IPS-20b (cell line): ENCODE measurements at regions not wholly inside any gene's neighbourhood (a gene's known extent, or its start where the extent isn't known, plus 50 kb on each side); places are given as distances from the start of the nearest gene placed in this dataset.
A peak's percentile ranks its signal among the peaks of the same experiment; 100 is the strongest.

Experiments used
- H3K27ac ChIP-seq: one replicate; pipeline ENCODE4 v1.5.1; 2013; ENCODE audit warnings: low read length
- H3K27me3 ChIP-seq: 2 replicates; pipeline ENCODE4 v1.6.1; 2013; ENCODE audit warnings: mild to moderate bottlenecking, low read length, inconsistent platforms; ENCODE audit not compliant: insufficient read depth
- H3K36me3 ChIP-seq: 2 replicates; pipeline ENCODE4 v1.6.1; 2013; ENCODE audit warnings: low read depth, mild to moderate bottlenecking, inconsistent platforms, low read length, moderate library complexity; ENCODE audit not compliant: insufficient read depth
- H3K4me1 ChIP-seq: 2 replicates; pipeline ENCODE4 v1.6.1; 2013; ENCODE audit warnings: mild to moderate bottlenecking, control low read depth, inconsistent platforms, low read length, moderate library complexity; ENCODE audit not compliant: insufficient read depth
- H3K4me3 ChIP-seq: 2 replicates; pipeline ENCODE4 v1.5.1; 2013; ENCODE audit warnings: mild to moderate bottlenecking, low read length, inconsistent platforms
- H3K9ac ChIP-seq: 2 replicates; pipeline ENCODE4 v1.6.1; 2013; ENCODE audit warnings: low read depth, mild to moderate bottlenecking, inconsistent platforms, low read length, moderate library complexity
- H3K9me3 ChIP-seq: 2 replicates; pipeline ENCODE4 v1.6.1; 2013; ENCODE audit warnings: mild to moderate bottlenecking, low read depth, low read length, inconsistent platforms; ENCODE audit not compliant: insufficient read depth

DNA sequence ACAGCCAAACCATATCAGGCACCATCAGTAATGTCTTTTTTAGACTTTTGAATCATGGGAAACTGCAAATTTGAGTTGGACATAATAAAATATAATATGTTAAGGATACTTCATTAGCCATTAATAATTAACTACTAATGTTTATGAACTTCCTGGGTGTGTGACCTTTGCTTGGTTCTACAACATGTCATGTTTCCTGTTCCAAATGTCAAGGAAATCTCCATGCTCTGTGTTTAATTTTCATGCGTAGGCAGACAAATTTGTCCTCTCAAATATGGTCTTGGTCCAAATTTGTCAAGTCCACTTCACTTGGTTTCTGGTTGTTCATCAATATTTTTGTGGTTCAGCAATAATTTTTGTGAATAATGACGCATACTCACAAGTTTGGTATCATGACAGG, 410.5 kb downstream of the BMP2 start:
- Histone ChIP-seq H3K4me3 (no peak overlapping the region), H3K36me3 (no peaks in the 10 kb centered on the region), H3K4me1 (no peaks in the 10 kb centered on the region), H3K27me3 (no peaks in the 10 kb centered on the region), H3K27ac (no peak overlapping the region), H3K9ac (no peak overlapping the region), H3K9me3 (peaks cover 10% of the 10 kb centered on the region)

- no peaks in the 10 kb centered on the region for H3K27me3 ChIP-seq
- H3K27ac ChIP-seq: no peak overlapping the region
- no peaks in the 10 kb centered on the region for H3K4me1 ChIP-seq
- H3K36me3 ChIP-seq: no peaks in the 10 kb centered on the region
- no peak overlapping the region for H3K9ac ChIP-seq
- peaks cover 10% of the 10 kb centered on the region for H3K9me3 ChIP-seq
- no peak overlapping the region for H3K4me3 ChIP-seq
Measured at GRCh38 chr20:7180256-7181045, 413.0 kb downstream of the BMP2 start.

- no peaks in the 10 kb centered on the region for H3K9me3 ChIP-seq
- H3K4me1 ChIP-seq: no peaks in the 10 kb centered on the region
- H3K27ac ChIP-seq: no peak overlapping the region
- no peak overlapping the region for H3K9ac ChIP-seq
- H3K27me3 ChIP-seq: no peaks in the 10 kb centered on the region
- H3K4me3 ChIP-seq: no peak overlapping the region
- H3K36me3 ChIP-seq: no peaks in the 10 kb centered on the region
Measured at GRCh38 chr20:7189231-7189630, 421.7 kb downstream of the BMP2 start.

DNA sequence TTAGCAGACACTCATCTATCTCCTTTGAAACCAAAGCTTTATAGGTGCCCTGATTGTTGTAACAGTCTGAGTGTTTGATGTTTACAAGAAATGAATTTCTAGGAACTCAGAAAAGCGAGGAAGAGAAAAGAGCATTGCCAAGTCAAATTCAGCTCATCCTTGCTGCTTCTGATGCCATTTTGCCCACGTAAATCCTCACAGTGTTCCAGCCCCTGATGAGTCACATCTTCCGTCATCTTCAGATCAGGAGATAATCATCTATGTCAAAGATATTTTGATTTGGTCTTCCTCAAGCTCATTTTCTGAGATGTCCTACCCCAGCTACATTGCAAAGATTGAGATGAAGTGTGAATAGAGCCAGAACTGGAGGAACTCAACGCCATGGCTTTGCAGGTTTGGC, 426.2 kb downstream of the BMP2 start:
- Histone ChIP-seq H3K27ac (no peak overlapping the region), H3K4me1 (no peaks in the 10 kb centered on the region), H3K36me3 (no peaks in the 10 kb centered on the region), H3K9me3 (no peaks in the 10 kb centered on the region), H3K9ac (no peak overlapping the region), H3K27me3 (no peaks in the 10 kb centered on the region), H3K4me3 (no peak overlapping the region)

- Histone ChIP-seq H3K9ac (no peak overlapping the region), H3K4me1 (no peaks in the 10 kb centered on the region), H3K27me3 (no peaks in the 10 kb centered on the region), H3K9me3 (no peaks in the 10 kb centered on the region), H3K36me3 (no peaks in the 10 kb centered on the region), H3K27ac (no peak overlapping the region), H3K4me3 (no peak overlapping the region)
Measured at GRCh38 chr20:7195704-7196103, 428.2 kb downstream of the BMP2 start.

DNA sequence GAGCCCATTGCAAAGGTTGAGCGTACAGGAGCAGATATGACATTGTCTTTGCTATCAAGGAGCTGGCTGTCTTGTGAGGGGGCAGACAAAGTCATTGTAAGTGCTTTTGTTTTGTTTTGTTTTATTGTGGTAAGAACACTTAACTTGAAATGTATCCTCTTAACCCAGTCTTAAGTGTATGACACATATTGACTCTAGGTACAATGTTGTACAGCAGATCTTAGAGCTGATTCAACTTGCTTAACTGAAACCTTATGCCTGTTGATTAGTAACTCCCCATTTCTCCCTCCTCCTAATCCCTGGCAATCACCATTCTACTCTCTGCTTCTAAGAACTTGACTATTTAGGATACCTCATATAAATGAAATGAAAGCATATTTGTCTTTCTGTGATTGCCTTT, 429.0 kb downstream of the BMP2 start:
- Histone ChIP-seq H3K9me3 (no peaks in the 10 kb centered on the region), H3K4me3 (no peak overlapping the region)

DNA sequence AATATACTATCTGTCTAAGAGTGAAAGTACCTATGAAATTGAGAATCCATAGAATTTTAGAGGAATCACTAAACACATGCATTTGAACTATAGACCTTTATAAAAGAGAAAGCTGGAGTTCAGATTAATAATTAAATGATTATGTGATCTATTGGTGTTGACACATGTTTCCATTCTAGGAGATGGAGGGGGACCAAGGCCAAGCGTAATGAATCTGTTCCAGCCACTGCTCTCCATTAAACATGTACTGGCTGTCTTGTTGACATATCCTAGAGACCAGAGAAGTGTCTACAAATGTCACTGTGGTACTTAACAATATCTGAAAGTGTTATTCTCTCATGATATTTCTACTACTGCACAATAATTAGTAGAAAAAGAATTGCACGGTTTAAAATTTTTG, 432.4 kb downstream of the BMP2 start:
- H3K4me3 ChIP-seq: no peak overlapping the region
- H3K36me3 ChIP-seq: no peaks in the 10 kb centered on the region
- H3K27me3 ChIP-seq: no peaks in the 10 kb centered on the region
- no peak overlapping the region for H3K9ac ChIP-seq
- no peaks in the 10 kb centered on the region for H3K9me3 ChIP-seq
- no peak overlapping the region for H3K27ac ChIP-seq
- no peaks in the 10 kb centered on the region for H3K4me1 ChIP-seq

More for the DNA sequence above, 429.0 kb downstream of the BMP2 start:
- no peaks in the 10 kb centered on the region for H3K36me3 ChIP-seq
- H3K27ac ChIP-seq: no peak overlapping the region
- no peak overlapping the region for H3K9ac ChIP-seq
- H3K4me1 ChIP-seq: no peaks in the 10 kb centered on the region
- H3K27me3 ChIP-seq: no peaks in the 10 kb centered on the region

DNA sequence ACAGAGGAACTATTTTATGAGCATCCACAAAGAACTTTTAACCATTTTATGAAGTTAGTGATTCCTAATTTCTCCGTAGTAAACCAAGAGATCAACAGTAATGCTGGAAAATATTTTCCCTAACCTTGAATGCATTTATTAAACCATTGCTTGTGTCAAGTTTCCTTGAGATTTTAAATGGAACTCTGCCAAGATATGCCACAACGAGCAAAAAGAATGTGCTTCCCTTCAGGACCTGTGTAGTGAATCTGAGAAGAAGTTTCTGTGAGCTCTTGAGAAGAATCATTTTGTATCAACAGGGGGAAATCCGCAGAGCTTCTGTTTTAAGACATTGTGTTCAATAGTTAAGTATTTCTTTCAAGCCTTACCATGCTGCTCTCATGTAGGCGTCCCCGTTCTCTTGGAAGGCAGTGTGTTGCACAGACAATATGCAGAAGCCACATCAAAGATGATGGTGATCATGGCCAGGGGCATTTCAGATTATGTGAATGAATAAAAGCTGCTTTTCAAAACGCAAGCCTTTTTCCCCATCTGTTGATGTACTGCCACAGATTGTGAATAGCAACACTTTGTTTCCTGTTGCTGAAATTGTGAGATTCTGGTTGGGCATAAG, 439.8 kb downstream of the BMP2 start:
- Histone ChIP-seq H3K27me3 (no peaks in the 10 kb centered on the region), H3K9ac (no peak overlapping the region), H3K36me3 (no peaks in the 10 kb centered on the region), H3K4me3 (no peak overlapping the region), H3K9me3 (no peaks in the 10 kb centered on the region), H3K27ac (no peak overlapping the region), H3K4me1 (no peaks in the 10 kb centered on the region)

GRCh38 chr20:7210910-7211309, 443.4 kb downstream of the BMP2 start:
- no peak overlapping the region for H3K9ac ChIP-seq
- H3K4me1 ChIP-seq: peaks cover 5% of the 10 kb centered on the region; the same call in 1 of the 2 replicates
- H3K4me3 ChIP-seq: no peak overlapping the region
- H3K9me3 ChIP-seq: no peaks in the 10 kb centered on the region
- H3K36me3 ChIP-seq: no peaks in the 10 kb centered on the region
- H3K27ac ChIP-seq: no peak overlapping the region
- H3K27me3 ChIP-seq: no peaks in the 10 kb centered on the region

DNA sequence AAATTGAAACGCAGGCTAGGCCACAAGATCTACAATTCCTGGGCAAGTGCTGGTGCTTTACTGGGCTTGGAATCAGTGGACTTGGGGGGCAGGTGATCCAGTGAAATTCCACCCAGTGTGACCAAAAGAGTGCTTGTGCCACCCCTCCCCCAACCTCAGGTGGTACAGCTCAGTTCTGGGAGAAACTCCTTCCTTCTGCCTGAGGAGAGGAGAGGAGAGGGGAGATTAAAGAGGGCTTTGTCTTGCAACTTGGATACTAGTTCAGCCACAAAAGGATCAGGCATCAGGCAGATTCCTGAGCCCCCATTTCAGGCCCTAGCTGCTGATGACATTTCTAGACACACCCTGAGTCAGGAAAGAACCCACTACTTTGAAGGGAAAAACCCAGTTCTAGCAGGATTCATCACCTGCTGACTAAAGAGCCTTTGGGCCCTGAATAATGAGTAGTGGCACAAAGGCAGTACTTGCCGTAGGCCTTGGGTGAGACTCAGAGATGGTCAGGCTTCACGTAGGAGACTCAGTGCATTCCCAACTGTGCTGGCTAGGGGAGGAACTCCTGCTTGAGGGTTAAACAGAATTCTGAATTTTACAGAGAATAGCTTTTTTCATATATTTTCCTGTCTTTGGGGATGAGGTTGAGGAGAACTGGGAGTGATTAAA, 446.7 kb downstream of the BMP2 start:
- Histone ChIP-seq H3K9me3 (no peaks in the 10 kb centered on the region), H3K27ac (no peak overlapping the region), H3K4me1 (peaks cover 5% of the 10 kb centered on the region; the same call in 1 of the 2 replicates), H3K27me3 (no peaks in the 10 kb centered on the region), H3K36me3 (no peaks in the 10 kb centered on the region), H3K9ac (peak overlapping the region; percentile 19; the same call in 1 of the 2 replicates), H3K4me3 (no peak overlapping the region)

DNA sequence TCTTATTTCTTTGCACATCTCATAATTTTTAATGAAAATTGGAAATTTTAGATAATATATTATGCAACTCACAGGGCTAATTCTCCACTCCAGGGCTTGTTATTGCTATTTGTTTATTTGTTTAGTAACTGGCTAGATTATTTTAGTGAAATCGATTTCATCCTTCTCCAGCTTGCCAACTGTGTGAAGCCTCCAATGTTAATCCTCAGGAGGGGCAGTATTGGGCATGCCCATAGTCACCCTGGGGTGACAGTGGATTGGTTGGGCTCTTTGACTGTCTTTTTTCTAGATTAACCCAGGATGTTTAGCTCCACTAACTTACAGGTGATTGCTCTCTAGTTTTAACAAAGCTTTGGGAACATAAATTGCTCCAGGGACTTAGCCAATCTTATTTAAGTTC, 450.1 kb downstream of the BMP2 start:
- Histone ChIP-seq H3K9me3 (no peaks in the 10 kb centered on the region), H3K4me3 (no peak overlapping the region), H3K27me3 (no peaks in the 10 kb centered on the region), H3K4me1 (peaks cover 5% of the 10 kb centered on the region; the same call in 1 of the 2 replicates), H3K9ac (no peak overlapping the region), H3K36me3 (no peaks in the 10 kb centered on the region), H3K27ac (no peak overlapping the region)

DNA sequence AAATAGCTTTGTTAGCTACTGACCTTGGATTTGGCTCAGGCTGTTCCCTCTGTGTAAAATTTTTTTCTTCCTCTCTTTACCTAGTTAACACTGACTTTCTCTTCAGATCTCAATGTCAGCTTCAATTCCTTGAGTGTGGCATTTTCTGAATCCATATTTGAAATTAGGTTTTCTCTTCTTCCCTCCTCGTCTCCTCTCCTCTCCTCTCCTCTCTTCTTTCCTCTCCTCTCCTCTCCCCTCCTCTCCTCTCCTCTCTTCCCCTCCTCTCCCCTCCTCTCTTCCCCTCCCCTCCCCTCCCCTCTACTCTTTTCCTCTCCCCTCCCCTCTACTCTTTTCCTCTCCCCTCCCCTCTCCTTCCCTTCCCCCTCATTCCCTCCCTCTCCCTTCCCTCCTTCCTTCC, 453.3 kb downstream of the BMP2 start:
- no peak overlapping the region for H3K4me3 ChIP-seq
- H3K27ac ChIP-seq: no peak overlapping the region
- H3K4me1 ChIP-seq: no peaks in the 10 kb centered on the region
- H3K27me3 ChIP-seq: no peaks in the 10 kb centered on the region
- no peak overlapping the region for H3K9ac ChIP-seq
- no peaks in the 10 kb centered on the region for H3K36me3 ChIP-seq
- H3K9me3 ChIP-seq: no peaks in the 10 kb centered on the region
